BJ (cell line): ENCODE measurements at regions not wholly inside any gene's neighbourhood (a gene's known extent, or its start where the extent isn't known, plus 50 kb on each side); places are given as distances from the start of the nearest gene placed in this dataset.

Experiments
- CTCF ChIA-PET: fragments of 350-600 bp; formaldehyde crosslinking; extraction: SDS; loops from one replicate; lab custom pipeline; 2021; ENCODE audit warnings: antibody characterized with exemption, inconsistent platforms; lab: Yijun Ruan, JAX
- POLR2A ChIA-PET: fragments of 300-600 bp; sonication (Branson Sonifier 250); formaldehyde crosslinking; extraction: SDS; loops from one replicate; lab custom pipeline; 2021; ENCODE audit warnings: antibody characterized with exemption; lab: Charles Lee
- DNase-seq: peaks from one replicate; pipeline ENCODE4 v3.0.0-alpha.2; 2011; ENCODE audit warnings: low read depth
- H3K27me3 ChIP-seq: 2 replicates; pipeline ENCODE4 v1.6.0; 2011; ENCODE audit warnings: low read length; ENCODE audit not compliant: control insufficient read depth, insufficient read depth
- H3K36me3 ChIP-seq: 2 replicates; pipeline ENCODE4 v1.5.1; 2011; ENCODE audit warnings: low read length; ENCODE audit not compliant: control insufficient read depth, insufficient read depth
- H3K4me3 ChIP-seq: 2 replicates; pipeline ENCODE4 v1.5.1; 2011; ENCODE audit warnings: low read depth, mild to moderate bottlenecking, control low read depth, low read length
- CTCF ChIP-seq: IDR thresholded peaks from 2 replicates; pipeline ENCODE4 v1.5.1; 2011; ENCODE audit warnings: low read depth, mild to moderate bottlenecking, control low read depth, inconsistent platforms, low read length, moderate library complexity; ENCODE audit not compliant: insufficient read depth

DNA sequence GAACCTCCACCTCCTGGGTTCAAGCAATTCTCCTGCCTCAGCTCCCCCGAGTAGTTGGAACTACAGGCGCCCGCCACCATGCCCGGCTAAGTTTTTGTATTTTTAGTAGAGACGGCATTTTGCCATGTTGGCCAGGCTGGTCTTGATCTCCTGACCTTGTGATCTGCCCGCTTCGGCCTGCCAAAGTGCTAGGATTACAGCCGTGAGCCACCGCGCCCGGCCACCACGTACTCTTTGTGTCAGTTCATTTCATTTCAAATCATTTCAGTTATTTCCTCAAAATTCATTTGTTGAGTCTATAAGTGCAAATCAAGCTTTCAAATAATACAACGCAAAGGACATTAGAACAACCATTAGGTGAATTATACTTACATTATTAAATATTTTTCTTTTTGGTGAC is 943.8 kb downstream of the TYW1 start:
- no peak for DNase-seq
- H3K36me3 ChIP-seq = no peaks in the 10 kb centered on the region
- no peaks in the 10 kb centered on the region for H3K27me3 ChIP-seq
- no peak overlapping the region for H3K4me3 ChIP-seq
- TF ChIP-seq CTCF = no peak
- ChIA-PET POLR2A (no interaction called here), CTCF (no interaction called here)

DNA sequence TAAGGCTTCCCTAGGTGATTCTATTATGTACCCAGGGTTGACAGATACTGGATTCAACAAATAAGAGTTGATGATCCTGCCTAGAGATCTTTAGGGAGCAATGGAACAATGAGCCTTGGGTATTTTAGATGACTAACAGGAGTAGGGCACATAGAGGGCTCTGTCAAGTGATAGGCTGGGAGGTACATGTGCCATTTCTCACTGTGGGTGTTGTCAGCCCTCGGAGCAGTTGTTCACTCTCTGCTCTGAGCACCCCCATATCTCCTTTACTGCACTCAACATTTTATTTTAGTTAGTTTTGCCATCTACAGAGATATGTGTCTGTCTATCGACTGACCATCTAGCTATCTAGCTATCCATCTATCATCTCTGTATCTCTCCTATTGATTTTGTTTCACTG is 950.6 kb downstream of the TYW1 start:
- no peak for DNase-seq
- TF ChIP-seq CTCF = no peak
- Histone ChIP-seq H3K4me3 (no peak overlapping the region), H3K27me3 (no peaks in the 10 kb centered on the region), H3K36me3 (no peaks in the 10 kb centered on the region)
- CTCF ChIA-PET = no interaction called here
- POLR2A ChIA-PET = no interaction called here

- Histone ChIP-seq H3K27me3 (no peaks in the 10 kb centered on the region), H3K36me3 (no peaks in the 10 kb centered on the region), H3K4me3 (no peak overlapping the region)
- DNase-seq = no peak
- ChIA-PET POLR2A (no interaction called here), CTCF (no interaction called here)
- no peak for TF ChIP-seq CTCF
Observed at GRCh38 chr7:67947646-67948045, 951.0 kb downstream of the TYW1 start.

GRCh38 chr7:67950321-67951083 is 953.9 kb downstream of the TYW1 start:
- H3K27me3 ChIP-seq = no peaks in the 10 kb centered on the region
- POLR2A ChIA-PET = no interaction called here
- H3K4me3 ChIP-seq = no peak overlapping the region
- no peaks in the 10 kb centered on the region for H3K36me3 ChIP-seq
- DNase-seq = no peak
- CTCF ChIA-PET = no interaction called here
- TF ChIP-seq CTCF = no peak

- POLR2A ChIA-PET = no interaction called here
- Histone ChIP-seq H3K36me3 (no peaks in the 10 kb centered on the region), H3K27me3 (no peaks in the 10 kb centered on the region), H3K4me3 (no peak overlapping the region)
- no peak for TF ChIP-seq CTCF
- CTCF ChIA-PET = no interaction called here
- DNase-seq = no peak
Observed at GRCh38 chr7:67955061-67955460, 958.4 kb downstream of the TYW1 start.
